C4-2B (cell line): ENCODE measurements at regions not wholly inside any gene's neighbourhood (a gene's known extent, or its start where the extent isn't known, plus 50 kb on each side); places are given as distances from the start of the nearest gene placed in this dataset.

Experiments used
- CTCF ChIP-seq: fragments of 450-650 bp; conservative IDR thresholded peaks from 2 replicates; pipeline ENCODE4 v1.5.1; 2017; ENCODE audit warnings: mild to moderate bottlenecking
- ZFX ChIP-seq: fragments of 450-650 bp; IDR thresholded peaks from 2 replicates; pipeline ENCODE4 v1.6.1; 2017

- TF ChIP-seq CTCF (no peak), ZFX (no peak)
Observed at GRCh38 chr4:28075401-28075956, 1214.8 kb downstream of the STIM2 start.
